ENCODE measurements at regions not wholly inside any gene's neighbourhood (a gene's known extent, or its start where the extent isn't known, plus 50 kb on each side); places are given as distances from the start of the nearest gene placed in this dataset.
A peak's percentile ranks its signal among the peaks of the same experiment; 100 is the strongest.
"Not testable (repeated sequence)": the region's sequence is repeated elsewhere in the genome, so short reads cannot be mapped to it uniquely, and the experiment has no call there.

DNA sequence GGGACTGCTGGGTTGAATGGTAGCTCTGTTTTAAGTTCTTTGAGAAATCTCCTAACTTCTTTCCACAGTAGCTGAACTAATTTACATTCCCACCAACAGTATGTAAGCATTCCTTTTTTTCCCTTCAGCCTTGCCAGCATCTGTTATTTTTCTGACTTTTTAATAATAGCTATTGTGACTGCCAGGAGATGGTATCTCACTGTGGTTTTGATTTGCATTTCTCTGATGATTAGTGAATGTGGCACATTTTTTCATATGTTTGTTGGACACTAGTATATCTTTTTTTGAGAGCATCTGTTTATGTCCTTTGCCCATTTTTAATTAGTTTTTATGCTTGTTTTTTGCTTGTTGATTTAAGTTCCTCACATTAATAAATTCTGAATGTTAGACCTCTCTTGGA, 990.8 kb downstream of the GATA3 start:
- TF ChIP-seq CTCF (IDR thresholded peaks at IDR 0.05; ENCODE audit: low read depth, low read length) = no peak
- DNase-seq = no peak
- no peak overlapping the region for H3K4me3 ChIP-seq (ENCODE audit: low read depth, low read length)
- no peaks in the 10 kb centered on the region for H3K36me3 ChIP-seq
- H3K4me1 ChIP-seq = no peaks in the 10 kb centered on the region
- H3K9me3 ChIP-seq = no peaks in the 10 kb centered on the region; the same call in 1 of the 2 replicates
- H3K27me3 ChIP-seq = no peaks in the 10 kb centered on the region

GRCh38 chr10:9051328-9051974, 997.0 kb downstream of the GATA3 start:
- no peak for TF ChIP-seq CTCF (IDR thresholded peaks at IDR 0.05; ENCODE audit: low read depth, low read length)
- Histone ChIP-seq H3K9me3 (no peaks in the 10 kb centered on the region), H3K4me3 (ENCODE audit: low read depth, low read length) (no peak overlapping the region), H3K4me1 (no peaks in the 10 kb centered on the region), H3K36me3 (no peaks in the 10 kb centered on the region), H3K27me3 (no peaks in the 10 kb centered on the region)
- DNase-seq = no peak

DNA sequence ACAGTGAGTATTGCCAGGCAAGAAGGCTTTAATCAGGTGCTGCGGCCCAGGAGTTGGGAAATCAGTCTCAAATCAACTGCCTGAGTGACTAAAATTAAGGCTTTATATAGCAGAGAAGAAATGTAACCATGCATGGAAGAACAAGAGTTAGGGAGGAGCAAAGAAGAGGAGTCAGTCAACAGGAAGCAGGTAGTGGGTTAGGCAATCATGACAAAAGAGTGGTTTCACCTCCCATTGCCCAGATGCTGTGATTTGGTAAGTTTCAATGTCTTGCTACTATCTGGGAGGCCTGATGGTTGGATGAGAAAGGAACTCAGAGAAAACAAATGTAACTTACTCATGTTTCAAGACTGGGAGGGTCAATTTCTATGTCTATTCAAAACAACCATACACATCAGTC, 998.3 kb downstream of the GATA3 start:
- DNase-seq = no peak
- no peak for TF ChIP-seq CTCF (IDR thresholded peaks at IDR 0.05; ENCODE audit: low read depth, low read length)
- no peaks in the 10 kb centered on the region for H3K36me3 ChIP-seq
- H3K9me3 ChIP-seq = no peaks in the 10 kb centered on the region
- no peaks in the 10 kb centered on the region for H3K4me1 ChIP-seq
- no peak overlapping the region for H3K4me3 ChIP-seq (ENCODE audit: low read depth, low read length)
- no peaks in the 10 kb centered on the region for H3K27me3 ChIP-seq

DNA sequence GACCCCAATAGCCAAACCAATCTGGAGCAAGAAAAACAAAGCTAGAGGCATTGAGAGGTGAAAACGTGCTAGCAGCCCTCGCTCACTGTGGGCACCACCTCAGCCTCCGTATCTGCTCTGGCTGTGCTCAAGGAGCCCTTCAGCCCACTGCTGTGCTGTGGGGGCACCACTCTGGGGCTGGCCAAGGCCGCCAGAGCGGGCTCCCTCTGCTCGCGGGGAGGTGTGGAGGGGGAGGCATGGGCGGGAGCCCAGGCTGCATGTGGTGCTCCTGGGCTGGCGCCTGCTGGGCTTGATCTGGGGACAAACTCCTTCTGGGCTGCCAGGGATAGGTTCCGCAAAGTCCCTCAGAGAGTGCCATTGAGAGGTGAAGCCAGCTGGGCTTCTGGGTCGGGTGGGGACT, 1002.0 kb downstream of the GATA3 start:
- Histone ChIP-seq H3K27me3 (no peaks in the 10 kb centered on the region), H3K4me3 (ENCODE audit: low read depth, low read length) (no peak overlapping the region), H3K36me3 (no peaks in the 10 kb centered on the region), H3K9me3 (no peaks in the 10 kb centered on the region), H3K4me1 (no peaks in the 10 kb centered on the region; the same call in 1 of the 2 replicates)
- no peak for TF ChIP-seq CTCF (IDR thresholded peaks at IDR 0.05; ENCODE audit: low read depth, low read length)
- DNase-seq = no peak

- H3K9me3 ChIP-seq, DNase-seq, H3K36me3 ChIP-seq: not testable (repeated sequence)
Measured at GRCh38 chr10:9057293-9057692, 1002.8 kb downstream of the GATA3 start.

DNA sequence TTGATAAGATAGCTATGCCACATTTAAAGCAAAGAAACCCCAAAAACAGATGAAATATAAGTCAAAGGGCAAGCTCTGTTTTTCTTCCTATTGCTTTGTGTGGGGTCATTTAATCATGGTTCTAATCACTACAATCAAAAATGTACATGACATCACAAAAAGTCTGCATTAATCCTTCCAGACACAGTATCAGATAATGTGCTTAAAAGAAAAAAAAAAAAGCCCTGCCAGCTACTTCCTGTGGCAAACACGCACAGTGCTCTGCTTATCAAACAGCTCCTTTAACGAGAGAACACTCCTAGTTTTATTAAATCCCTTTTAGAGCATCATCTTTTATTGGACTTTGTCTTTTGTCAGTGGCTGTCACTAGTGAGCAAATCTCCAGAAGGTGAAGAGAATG, 1005.8 kb downstream of the GATA3 start:
- H3K27me3 ChIP-seq = no peaks in the 10 kb centered on the region
- TF ChIP-seq CTCF (IDR thresholded peaks at IDR 0.05; ENCODE audit: low read depth, low read length) = no peak

More at GRCh38 chr10:9057293-9057692, 1002.8 kb downstream of the GATA3 start:
- not testable (repeated sequence) for H3K4me1 ChIP-seq; H3K4me3 ChIP-seq (ENCODE audit: low read depth, low read length); H3K27me3 ChIP-seq

More for the DNA sequence above, 1005.8 kb downstream of the GATA3 start:
- Histone ChIP-seq H3K4me3 (ENCODE audit: low read depth, low read length) (no peak overlapping the region), H3K36me3 (no peaks in the 10 kb centered on the region), H3K4me1 (peaks cover 9% of the 10 kb centered on the region; the same call in 1 of the 2 replicates), H3K9me3 (no peaks in the 10 kb centered on the region)
- DNase-seq = peak; percentile 30
